Heart right ventricle (tissue), 16 donors: ENCODE measurements at regions not wholly inside any gene's neighbourhood (a gene's known extent, or its start where the extent isn't known, plus 50 kb on each side); places are given as distances from the start of the nearest gene placed in this dataset.
A peak's percentile ranks its signal among the peaks of the same experiment; 100 is the strongest.

Source experiments
- ATAC-seq, 8 donors: fragments of 200-7000 bp; cut with Tn5 transposase; one replicate each; pipeline ENCODE4 v1.9.1; 2020; ENCODE audit warnings: mild to moderate bottlenecking in 8 of 8, moderate library complexity in 8 of 8, moderate number of reproducible peaks in 1 of 8
- DNase-seq, 2 donors: peaks; one replicate each; pipeline ENCODE4 v3.0.0-alpha.2; 2020
- H3K27ac ChIP-seq, 10 donors: fragments of 200-600 bp; sonication (generic) in 2 of 10; one replicate each; pipeline versions ENCODE4 v1.5.0 to v1.8.0; 2020 to 2022; ENCODE audit warnings: mild to moderate bottlenecking in 3 of 10
- H3K27me3 ChIP-seq, 7 donors: fragments of 200-600 bp; one replicate each; pipeline ENCODE4 v1.8.0; 2021 to 2022; ENCODE audit warnings: mild to moderate bottlenecking in 2 of 7
- H3K36me3 ChIP-seq, 9 donors: fragments of 200-600 bp; sonication (generic) in 1 of 9; one replicate each; pipeline versions ENCODE4 v1.5.0 to v1.8.0; 2020 to 2022; ENCODE audit warnings: mild to moderate bottlenecking in 2 of 9
- H3K4me1 ChIP-seq, 9 donors: fragments of 200-600 bp; sonication (generic) in 1 of 9; one replicate each; pipeline versions ENCODE4 v1.5.0 to v1.8.0; 2020 to 2022; ENCODE audit warnings: mild to moderate bottlenecking in 4 of 9
- H3K4me3 ChIP-seq, 10 donors: fragments of 200-600 bp; sonication (generic) in 2 of 10; one replicate each; pipeline versions ENCODE4 v1.5.0 to v1.8.0; 2020 to 2022; ENCODE audit warnings: mild to moderate bottlenecking in 7 of 10, moderate library complexity in 2 of 10
- H3K9me3 ChIP-seq, 11 donors: fragments of 200-600 bp in 10 of 11; sonication (generic) in 2 of 11; one replicate each; pipeline versions ENCODE4 v1.5.0 to v1.8.0; 2013 to 2022; ENCODE audit warnings: mild to moderate bottlenecking in 2 of 11, control low read depth in 1 of 11, moderate library complexity in 1 of 11
- WGBS, 2 donors: extraction: QIAGEN DNeasy Blood & Tissue Kit; methylation state at CpG; one replicate each; pipeline ENCODE4 v1.1.7; 2013; ENCODE audit warnings: inconsistent platforms in 1 of 2; 5-methylcytosine and 5-hydroxymethylcytosine counted together
- intact Hi-C, 10 donors: fragments of 100-400 bp; cut with DNase I; formaldehyde crosslinking; loops; one replicate each; pipeline versions ENCODE4 v1.11.1 to v1.14.2; 2022
- TF ChIP-seq, protein P1 (sequence below), 9 donors: fragments of 200-600 bp; sonication (generic) in 2 of 9; IDR thresholded peaks; one replicate each; pipeline versions ENCODE4 v1.5.0 to v1.8.0; 2021 to 2022; ENCODE audit warnings: antibody characterized with exemption in 9 of 9, mild to moderate bottlenecking in 5 of 9, moderate library complexity in 1 of 9
- donor health status: Arrhythmogenic right ventricular cardiomyopathy.
- donor health status: ischemic (EF 13 %, LVEDD 7.1; RV severe dilation, severe dysfunction).
- donor health status: healthy with polysubstance abuse.
- donor health status: DM: no; HTN: yes; CAD: no.
- donor health status: DM: no; HTN: no; CAD: no.
- donor health status: ischemic (EF 25% LVEDD 6.9; RV normal size, moderate dysfunction).
- donor health status: ischemic (EF 25% LVEDD 5.7; RV mildly dilated, moderate dysfunction).
- donor health status: healthy.
- donor health status: DM: yes; HTN: yes; CAD: no.
- donor health status: Ischemic cardiomyopathy.
- donor health status: ischemic (EF 35%, LVEDD 5.7; RV mildly dilated, moderate dysfunction).
- donor health status: nonischemic (EF 11% LVEDD 7.7; RV severe dilation, severe dysfunction).
- donor health status: DM: yes; HTN: yes; CAD: no.
- donor health status: PGD.
- donor health status: ischemic (EF 29% LVEDD 5.4; RV normal size, mild dysfunction).
- donor health status: nonischemic (EF 23%, LVEDD 6.1; RV moderate dilation, normal function).

DNA sequence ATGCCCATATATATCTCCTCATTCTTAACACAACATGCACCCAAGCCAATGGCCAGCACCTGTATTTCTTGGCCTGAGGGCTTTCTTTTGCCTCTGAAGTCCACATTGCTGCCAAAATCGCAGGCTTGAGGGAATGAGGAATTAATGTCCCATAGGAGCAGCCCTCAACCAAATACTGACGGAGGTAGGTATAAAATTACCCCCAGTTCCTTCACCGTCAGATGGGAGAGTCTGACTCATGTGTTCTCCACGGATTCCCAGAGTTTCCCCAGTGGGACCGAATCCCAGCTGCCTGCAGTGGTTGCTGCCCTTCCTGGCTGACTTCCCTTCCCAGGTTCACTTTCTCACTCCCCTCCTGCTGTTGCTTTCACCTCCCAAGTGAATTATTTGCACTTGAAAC, 602.2 kb upstream of the NOX3 start:
- DNase-seq, result no peak
- Histone ChIP-seq H3K4me3 (no peak overlapping the region), H3K27me3 (no peaks in the 10 kb centered on the region), H3K9me3 (peaks cover 0 to 18% (median 7%) of the 10 kb centered on the region in 11 donors), H3K4me1 (peaks cover 0 to 12% (median 6%) of the 10 kb centered on the region in 9 donors), H3K27ac (no peak overlapping the region), H3K36me3 (no peaks in the 10 kb centered on the region)
- TF ChIP-seq, protein P1, sequence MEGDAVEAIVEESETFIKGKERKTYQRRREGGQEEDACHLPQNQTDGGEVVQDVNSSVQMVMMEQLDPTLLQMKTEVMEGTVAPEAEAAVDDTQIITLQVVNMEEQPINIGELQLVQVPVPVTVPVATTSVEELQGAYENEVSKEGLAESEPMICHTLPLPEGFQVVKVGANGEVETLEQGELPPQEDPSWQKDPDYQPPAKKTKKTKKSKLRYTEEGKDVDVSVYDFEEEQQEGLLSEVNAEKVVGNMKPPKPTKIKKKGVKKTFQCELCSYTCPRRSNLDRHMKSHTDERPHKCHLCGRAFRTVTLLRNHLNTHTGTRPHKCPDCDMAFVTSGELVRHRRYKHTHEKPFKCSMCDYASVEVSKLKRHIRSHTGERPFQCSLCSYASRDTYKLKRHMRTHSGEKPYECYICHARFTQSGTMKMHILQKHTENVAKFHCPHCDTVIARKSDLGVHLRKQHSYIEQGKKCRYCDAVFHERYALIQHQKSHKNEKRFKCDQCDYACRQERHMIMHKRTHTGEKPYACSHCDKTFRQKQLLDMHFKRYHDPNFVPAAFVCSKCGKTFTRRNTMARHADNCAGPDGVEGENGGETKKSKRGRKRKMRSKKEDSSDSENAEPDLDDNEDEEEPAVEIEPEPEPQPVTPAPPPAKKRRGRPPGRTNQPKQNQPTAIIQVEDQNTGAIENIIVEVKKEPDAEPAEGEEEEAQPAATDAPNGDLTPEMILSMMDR (IDR thresholded peaks at IDR 0.05), result no peak
- WGBS, 2 donors, result 66% methylated on average over 5 of the region's 5 CpGs
- peak in 2 of 8 donors; percentile 12 to 49 for ATAC-seq
- intact Hi-C loops, result no loop called here

DNA sequence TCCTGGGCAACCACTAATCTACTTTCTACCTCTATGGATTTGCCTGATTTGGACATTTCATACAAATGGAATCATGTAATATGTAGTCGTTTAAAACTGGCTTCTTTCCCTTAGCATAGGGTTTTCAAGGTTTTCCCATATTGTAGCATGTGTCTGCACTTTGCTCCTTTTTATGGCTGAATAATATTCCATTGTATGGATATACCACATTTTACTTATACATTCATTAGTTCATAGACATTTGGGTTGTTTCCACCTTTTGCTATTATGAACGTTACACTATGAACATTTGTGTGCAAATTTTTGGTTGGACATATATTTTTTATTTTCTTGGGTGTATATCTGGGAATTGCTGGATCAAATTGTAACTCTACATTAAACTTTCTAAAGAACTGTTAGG, 600.4 kb upstream of the NOX3 start:
- TF ChIP-seq, protein P1 (IDR thresholded peaks at IDR 0.05), result no peak
- WGBS, 2 donors, result 83 to 87% methylated on average over 2 of the region's 2 CpGs
- H3K4me1 ChIP-seq, result no peaks in the 10 kb centered on the region
- H3K27ac ChIP-seq, result no peak overlapping the region
- ATAC-seq (no peak), DNase-seq (no peak)
- no peaks in the 10 kb centered on the region for H3K27me3 ChIP-seq
- intact Hi-C loops, result no loop called here
- no peaks in the 10 kb centered on the region for H3K36me3 ChIP-seq
- peaks cover 0 to 18% (median 7%) of the 10 kb centered on the region in 11 donors for H3K9me3 ChIP-seq
- H3K4me3 ChIP-seq, result no peak overlapping the region

DNA sequence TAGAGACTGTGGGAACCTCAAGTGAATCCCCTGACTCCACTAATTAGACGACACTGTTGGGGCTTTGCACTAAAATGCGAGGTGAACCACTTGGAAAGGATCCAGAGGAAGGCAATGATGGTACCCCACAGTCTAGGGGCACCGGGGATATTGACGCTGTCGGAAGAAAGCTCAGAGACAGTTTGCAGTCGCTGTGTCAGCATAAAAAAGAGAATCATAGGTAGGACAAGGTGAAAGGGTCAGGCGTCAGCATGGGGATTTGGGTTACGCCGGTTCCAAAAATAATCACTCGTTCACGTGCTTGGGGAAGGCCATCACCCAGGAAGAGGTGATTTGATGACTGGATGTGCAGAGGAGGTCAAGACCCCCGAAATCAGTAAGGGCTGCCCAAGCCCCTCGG, 598.0 kb upstream of the NOX3 start:
- intact Hi-C loops, result no loop called here
- Histone ChIP-seq H3K36me3 (no peaks in the 10 kb centered on the region), H3K27ac (no peak overlapping the region), H3K4me3 (no peak overlapping the region), H3K27me3 (no peaks in the 10 kb centered on the region), H3K4me1 (no peaks in the 10 kb centered on the region), H3K9me3 (peaks cover 0 to 18% (median 7%) of the 10 kb centered on the region in 11 donors)
- no peak for DNase-seq
- 90 to 91% methylated on average over 13 of the region's 13 CpGs for WGBS, 2 donors
- ATAC-seq, result no peak
- TF ChIP-seq, protein P1 (IDR thresholded peaks at IDR 0.05), result no peak

DNA sequence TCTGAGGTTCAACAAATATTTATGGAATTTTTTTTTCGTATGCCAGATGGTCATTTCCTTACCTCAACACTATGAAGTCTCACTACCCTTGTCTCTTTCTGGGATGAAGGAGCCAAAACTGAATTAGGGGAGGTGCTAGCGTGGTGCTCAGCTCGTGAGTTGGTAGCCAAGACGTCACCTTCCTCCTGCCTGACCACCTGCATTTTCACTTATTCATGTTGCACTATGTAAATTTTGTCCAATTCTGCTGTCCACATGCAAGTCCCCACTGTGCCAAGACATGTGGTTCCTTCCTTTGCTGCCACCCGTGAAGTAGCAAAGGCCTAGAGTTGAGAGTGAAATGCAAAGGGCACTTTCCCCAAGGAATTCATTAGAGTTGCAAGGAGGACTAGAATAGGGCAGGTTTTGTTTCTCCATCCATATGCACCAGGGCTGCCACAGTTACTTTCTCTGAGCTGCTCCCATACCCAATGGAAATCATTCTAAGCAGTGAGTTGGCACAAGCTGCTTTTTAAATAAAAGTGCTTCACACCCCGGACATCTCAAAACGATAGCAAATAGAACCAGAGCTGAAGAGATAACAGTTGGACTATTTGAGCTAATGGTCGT, 591.3 kb upstream of the NOX3 start:
- Histone ChIP-seq H3K4me1 (peaks cover 0 to 23% (median 5%) of the 10 kb centered on the region in 9 donors), H3K9me3 (no peaks in the 10 kb centered on the region), H3K36me3 (no peaks in the 10 kb centered on the region), H3K27me3 (no peaks in the 10 kb centered on the region), H3K27ac (no peak overlapping the region), H3K4me3 (no peak overlapping the region)
- WGBS, 2 donors, result 69 to 70% methylated on average over 8 of the region's 8 CpGs
- intact Hi-C loops, result no loop called here
- ATAC-seq (no peak), DNase-seq (no peak)
- TF ChIP-seq, protein P1 (IDR thresholded peaks at IDR 0.05), result no peak
